DMS53 treated with DMSO at 0.1 percent for 48 hours (cell line): ENCODE measurements at regions not wholly inside any gene's neighbourhood (a gene's known extent, or its start where the extent isn't known, plus 50 kb on each side); places are given as distances from the start of the nearest gene placed in this dataset.
"Not testable (repeated sequence)": the region's sequence is repeated elsewhere in the genome, so short reads cannot be mapped to it uniquely, and the experiment has no call there.

Source experiments
- DNase-seq: peaks from one replicate; lab custom pipeline; 2025; ENCODE audit not compliant: unreplicated experiment; lab: John Stamatoyannopoulos, UW

DNA sequence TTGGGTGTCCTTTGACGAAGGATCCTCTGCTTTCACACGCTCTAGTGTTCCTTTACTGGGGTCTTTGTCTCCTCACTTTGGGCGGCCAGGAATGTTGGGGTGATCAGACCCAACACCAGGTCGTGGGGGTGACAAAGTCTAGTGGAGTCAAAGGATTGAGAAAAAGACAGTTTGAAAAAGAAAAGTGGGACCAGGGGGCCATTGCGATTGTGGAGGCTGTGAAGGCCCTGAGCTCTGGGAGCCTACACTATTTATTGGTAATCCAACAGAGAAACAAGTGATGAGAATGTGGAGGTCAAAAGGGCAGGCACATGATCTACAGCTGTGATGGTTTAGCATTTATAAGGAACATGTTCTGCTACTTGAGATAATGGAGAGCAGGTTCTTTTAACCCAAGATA lies 287.1 kb upstream of the MTPN start:
- DNase-seq, result not testable (repeated sequence)

- not testable (repeated sequence) for DNase-seq
Observed at GRCh38 chr7:136263112-136263860, 286.1 kb upstream of the MTPN start.

- not testable (repeated sequence) for DNase-seq
Observed at GRCh38 chr7:136260591-136260990, 283.4 kb upstream of the MTPN start.

DNA sequence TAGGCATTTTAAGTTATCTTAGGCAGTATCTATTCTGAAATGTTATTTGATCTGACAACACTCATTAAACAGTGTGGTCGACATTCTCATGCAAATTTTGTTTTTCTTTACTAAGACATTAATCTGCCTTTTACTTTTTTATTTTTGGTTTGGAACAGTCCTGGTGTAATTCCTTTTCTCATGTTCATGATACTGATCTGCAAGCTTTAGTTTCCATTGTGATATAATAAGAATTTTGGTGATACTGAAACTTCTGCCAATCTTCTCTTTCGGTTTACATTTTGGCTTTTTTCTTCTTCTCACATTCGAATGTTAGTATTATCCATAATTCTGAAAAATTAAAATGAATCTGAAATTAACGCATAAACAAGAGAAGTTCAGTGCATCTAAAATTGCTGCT lies 281.9 kb upstream of the MTPN start:
- DNase-seq, result no peak

GRCh38 chr7:136256491-136256890 lies 279.3 kb upstream of the MTPN start:
- DNase-seq, result no peak

GRCh38 chr7:136254148-136254547 lies 277.0 kb upstream of the MTPN start:
- DNase-seq, result no peak

DNA sequence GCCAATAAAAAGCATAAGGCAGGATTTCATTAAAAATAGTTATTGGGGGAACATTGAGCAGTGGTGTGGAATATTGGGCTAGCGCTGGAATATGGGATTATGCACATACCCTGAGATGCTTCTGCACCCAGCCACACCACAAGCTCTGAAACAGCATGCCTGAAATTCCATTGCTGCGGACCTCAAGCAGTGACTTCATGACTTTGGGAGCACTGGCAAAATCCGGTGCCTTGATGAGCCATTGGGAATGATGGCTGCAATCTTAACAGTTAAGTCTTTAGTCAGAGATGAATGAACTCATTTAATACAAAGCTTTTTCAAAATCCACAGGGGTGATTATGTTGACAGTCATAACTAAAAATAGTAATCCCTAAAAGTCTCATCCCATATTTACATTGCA lies 274.7 kb upstream of the MTPN start:
- DNase-seq, result no peak

- DNase-seq, result no peak
Observed at GRCh38 chr7:136247211-136247610, 270.1 kb upstream of the MTPN start.

DNA sequence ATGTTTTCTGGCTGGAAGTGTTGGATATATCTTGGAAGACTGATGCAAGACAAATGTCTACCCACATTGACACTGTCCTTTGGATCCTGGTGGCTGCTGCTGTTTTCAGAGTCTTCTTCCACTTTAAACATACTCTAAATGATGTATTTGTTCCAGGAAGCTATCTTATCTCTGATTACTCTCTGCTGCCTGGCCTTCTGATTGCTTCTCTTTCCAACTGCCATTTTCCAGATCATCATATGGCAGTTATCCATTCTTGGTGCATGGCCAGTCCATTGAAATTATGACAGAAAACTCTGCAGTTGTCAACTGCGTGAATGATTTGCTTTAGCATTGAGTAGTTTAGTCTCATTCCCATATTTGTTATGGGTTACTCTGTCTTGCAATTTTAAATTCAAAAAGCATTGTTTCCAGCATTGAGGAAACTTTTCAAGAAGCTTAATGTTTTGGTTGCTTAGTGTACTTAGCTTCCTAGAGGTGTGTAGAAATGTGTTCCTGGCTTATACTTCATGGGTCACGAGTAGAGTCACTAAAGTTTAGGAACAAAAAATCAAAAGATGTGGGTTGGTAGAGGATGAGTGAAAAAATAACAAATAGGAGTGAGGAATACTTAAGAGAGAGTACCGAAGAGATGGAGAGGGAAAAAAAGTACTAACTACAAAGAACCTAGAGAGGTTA lies 268.3 kb upstream of the MTPN start:
- no peak for DNase-seq

DNA sequence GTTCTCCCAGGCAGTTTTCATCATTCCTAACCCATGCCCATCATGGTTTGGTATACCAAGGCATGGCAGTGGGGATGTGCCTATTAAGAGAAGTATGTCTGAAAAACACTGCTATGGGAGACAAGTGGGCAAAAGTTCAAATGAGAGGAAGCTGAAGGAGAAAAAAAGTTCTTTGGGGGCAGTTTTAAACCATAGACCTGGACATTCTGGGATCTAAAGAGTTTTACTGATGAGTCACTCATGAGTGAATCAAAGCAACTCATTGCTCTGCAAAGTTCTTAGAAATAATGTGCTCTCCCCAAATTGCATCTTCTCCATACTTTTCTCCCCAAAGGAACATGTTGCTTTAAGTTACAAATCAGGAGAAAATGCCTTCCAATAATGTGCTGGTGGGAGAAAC lies 256.9 kb upstream of the MTPN start:
- DNase-seq, result no peak

GRCh38 chr7:136230210-136230609 lies 253.1 kb upstream of the MTPN start:
- DNase-seq, result no peak

DNA sequence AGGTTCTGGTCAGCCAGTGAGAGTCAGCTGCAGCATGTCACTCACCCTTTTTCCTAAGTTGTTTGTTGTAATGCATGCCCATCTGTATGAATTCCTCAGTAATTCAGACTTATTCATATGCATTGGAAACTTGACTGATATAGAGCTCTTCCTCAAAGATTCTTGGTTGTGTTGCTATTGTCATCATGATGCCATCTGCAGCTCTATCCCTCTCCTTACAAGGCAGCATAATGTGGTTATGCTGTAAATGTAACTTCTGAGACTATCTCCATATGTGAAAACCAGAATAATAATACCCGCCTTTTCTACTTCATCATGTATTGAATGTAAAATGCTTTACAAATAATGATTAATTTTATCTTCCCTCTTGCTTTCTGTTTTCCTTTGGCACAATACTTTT lies 252.6 kb upstream of the MTPN start:
- no peak for DNase-seq

DNA sequence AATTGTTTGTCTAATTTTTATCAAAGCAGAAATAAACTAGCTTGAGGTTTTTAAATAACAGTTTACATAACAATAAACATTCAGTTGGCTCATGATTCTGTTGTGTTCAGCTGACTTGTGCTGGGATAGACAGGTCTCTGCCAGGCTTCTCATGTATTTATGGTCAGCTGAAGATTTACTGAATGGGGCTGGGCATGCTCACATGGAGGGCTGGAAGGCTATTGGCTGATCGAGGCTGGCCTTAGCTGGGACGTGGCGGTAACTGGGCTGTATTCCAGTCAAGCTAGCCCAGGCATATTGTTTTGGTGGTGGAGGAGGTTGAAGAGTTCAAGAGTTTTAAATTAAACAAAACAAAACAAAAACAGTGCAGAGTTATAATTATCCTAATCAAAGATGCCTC lies 251.0 kb upstream of the MTPN start:
- DNase-seq, result no peak

GRCh38 chr7:136214356-136214755 lies 237.2 kb upstream of the MTPN start:
- no peak for DNase-seq

GRCh38 chr7:136213012-136213411 lies 235.9 kb upstream of the MTPN start:
- DNase-seq, result no peak

GRCh38 chr7:136210664-136211063 lies 233.5 kb upstream of the MTPN start:
- no peak for DNase-seq

- no peak for DNase-seq
Observed at GRCh38 chr7:136210079-136210478, 232.9 kb upstream of the MTPN start.

DNA sequence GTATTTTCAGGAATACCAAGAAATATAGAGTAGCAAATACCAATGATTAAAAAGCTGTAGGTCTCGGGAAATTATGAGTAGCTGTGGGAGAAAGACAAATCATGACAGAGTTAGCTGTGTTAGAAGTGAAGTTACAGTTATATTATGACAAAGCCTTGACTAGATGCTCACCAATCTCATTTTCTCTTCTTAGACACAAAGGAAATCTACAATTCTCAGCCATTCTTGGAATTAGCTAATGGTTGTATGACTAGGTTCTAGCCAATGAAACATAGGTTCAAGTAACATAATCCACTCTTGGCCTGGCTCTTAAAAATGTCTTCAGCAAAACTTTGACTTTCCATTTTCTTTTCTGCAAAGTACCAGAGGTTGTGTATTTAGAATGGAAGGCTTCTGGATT lies 228.8 kb upstream of the MTPN start:
- no peak for DNase-seq

DNA sequence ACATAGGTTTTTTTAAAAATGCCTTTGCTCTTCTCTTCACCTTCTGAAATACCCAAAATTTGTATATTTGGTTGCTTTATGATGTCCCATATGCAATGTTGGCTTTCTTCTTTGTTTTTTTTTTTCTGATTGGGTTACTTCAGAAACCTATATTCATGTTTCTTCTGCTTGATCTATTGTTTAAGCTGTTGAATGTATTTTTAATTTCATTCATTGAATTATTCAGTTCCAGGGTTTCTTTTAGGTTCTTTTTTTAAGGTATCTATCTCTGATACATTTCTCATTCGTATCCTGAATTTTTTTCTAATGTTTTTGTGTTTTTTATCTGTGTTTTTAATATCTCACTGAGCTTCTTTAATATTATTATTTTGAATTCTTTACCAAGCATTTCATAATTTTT lies 221.0 kb upstream of the MTPN start:
- DNase-seq, result no peak

DNA sequence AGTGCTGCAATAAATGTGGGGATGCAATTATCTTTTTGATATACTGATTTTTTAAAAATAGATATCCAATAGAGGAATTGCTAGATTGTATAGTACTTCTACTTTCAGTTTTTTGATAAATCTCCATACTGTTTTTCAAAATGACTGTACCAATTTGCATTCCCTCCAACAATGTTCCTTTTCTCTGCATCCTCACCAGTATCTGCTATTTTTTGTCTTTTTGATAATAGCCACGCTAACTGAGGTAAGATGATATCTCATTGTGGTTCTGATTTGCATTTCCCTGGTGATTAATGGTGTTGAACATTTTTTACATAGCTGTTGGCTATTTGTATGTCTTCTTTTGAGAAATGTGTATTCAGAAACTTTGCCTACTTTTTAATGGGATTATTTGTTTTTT lies 217.7 kb upstream of the MTPN start:
- no peak for DNase-seq

GRCh38 chr7:136193940-136194339 lies 216.8 kb upstream of the MTPN start:
- no peak for DNase-seq

- no peak for DNase-seq
Observed at GRCh38 chr7:136189506-136189998, 212.4 kb upstream of the MTPN start.

GRCh38 chr7:136186281-136186680 lies 209.1 kb upstream of the MTPN start:
- no peak for DNase-seq
